HG03196 (cell line): ENCODE measurements at regions not wholly inside any gene's neighbourhood (a gene's known extent, or its start where the extent isn't known, plus 50 kb on each side); places are given as distances from the start of the nearest gene placed in this dataset.
"Not testable (repeated sequence)": the region's sequence is repeated elsewhere in the genome, so short reads cannot be mapped to it uniquely, and the experiment has no call there.

Experiments
- ATAC-seq: cut with Tn5 transposase; IDR thresholded peaks from one replicate; pipeline ENCODE4 v1.9.1; 2021; ENCODE audit not compliant: unreplicated experiment

- no peak for ATAC-seq
Observed at GRCh38 chr18:38646296-38646695, 1080.7 kb upstream of the CELF4 start.

GRCh38 chr18:38644875-38645641 lies 1079.5 kb upstream of the CELF4 start:
- ATAC-seq = no peak

DNA sequence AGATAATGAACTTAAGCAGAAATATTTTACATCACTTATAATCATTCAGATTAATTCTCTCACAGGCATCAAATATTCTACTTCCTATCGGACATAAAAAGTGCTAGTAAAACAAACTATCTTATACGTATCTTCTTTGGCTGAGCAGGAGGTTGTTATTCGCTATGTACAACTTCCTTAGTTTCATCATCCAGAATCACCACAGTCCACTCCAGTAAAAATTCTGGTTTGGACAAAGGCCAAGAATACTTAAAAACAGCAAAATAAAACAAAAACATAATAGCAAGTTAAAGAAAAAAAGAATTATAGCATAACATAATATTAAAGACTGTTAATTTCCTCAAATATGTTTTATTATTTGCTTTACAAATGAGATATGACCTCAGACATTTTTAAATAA lies 1077.1 kb upstream of the CELF4 start:
- no peak for ATAC-seq

DNA sequence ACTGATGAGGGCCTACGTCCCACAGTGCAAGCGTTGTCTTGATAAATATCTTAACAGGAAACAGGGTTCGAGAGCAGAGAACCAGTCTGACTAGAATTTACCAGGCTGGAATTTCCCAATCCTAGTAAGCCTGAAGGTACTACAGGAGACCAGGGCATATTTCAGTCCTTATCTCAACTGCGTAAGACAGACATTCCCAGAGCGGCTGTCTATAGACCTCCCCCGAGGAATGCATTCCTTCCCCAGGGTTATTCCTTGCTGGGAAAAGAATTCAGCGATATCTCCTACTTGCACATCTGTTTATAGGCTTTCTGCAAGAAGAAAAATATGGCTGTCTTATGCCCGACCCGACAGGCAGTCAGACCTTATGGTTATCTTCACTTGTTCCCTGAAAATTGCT lies 1074.1 kb upstream of the CELF4 start:
- not testable (repeated sequence) for ATAC-seq

DNA sequence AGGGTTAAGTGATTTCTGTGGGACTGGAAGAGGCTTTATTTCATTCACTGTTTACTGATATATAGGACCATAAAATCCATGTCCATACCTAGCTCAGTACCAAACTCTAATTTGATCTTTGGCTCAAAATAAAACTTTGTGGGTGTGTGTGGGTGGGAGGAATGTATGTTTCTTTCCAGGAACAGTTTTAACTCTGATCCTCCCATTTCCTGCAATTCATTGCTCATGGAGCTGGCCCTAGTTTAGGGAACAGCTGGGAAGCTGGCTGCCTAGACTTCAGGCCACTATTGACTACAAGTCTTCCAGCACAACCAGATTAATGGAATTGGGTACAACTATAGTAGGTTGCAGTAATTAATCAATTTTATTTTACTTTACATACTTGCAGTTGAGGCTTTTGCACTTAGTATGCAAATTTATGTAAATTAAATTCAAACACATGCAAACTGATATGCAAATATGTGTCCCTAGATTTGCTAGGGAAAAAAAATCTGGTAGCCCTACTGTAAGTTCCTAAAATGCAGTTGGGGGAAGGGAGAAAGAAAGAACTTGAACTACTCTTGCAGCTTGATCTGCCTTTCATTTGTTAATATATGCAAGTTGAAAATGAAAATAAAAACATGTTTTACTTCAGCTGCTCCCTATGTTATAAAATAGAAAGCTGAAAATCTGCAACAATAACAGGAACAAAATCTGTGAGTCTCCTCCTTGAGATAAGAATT lies 1070.3 kb upstream of the CELF4 start:
- no peak for ATAC-seq

DNA sequence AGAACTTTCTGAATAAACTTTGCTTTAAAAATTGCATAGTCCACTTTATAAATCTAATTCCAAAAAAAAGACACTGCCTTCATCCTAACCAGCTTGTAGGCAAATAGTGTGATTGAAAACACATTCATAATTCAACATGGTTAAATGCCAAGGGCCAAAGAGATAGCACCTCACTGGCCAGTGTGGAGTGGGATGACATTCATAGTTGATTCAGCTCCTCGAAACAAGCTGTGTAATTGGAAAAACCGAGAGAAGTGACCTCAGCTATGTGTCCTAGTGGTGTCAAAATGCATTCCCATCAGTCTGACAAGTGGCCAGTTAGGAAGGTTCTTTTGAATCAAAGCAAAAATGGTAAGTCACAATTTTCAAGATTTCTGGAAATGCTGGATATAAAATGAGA lies 1068.5 kb upstream of the CELF4 start:
- no peak for ATAC-seq

GRCh38 chr18:38633333-38633732 lies 1067.7 kb upstream of the CELF4 start:
- no peak for ATAC-seq

- ATAC-seq = no peak
Observed at GRCh38 chr18:38619129-38619528, 1053.5 kb upstream of the CELF4 start.

DNA sequence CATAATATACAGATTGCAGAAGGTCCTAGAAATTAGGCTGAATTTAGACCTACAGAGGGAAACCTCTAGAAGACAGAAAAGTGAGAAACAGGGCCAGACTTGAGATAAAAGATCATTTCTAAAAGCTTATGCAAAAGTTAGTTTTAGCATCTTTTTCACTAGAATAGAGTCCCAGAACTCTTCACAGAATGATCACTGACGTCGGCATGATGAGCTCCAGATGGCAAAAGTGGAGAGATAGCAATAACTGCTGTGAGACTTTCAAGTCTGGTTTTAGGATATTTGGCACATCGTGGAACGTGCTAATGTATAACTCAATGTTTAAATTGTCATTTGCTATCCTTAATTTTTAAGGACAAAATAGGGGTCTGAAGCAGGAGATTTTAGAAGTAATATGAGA lies 1050.7 kb upstream of the CELF4 start:
- ATAC-seq = no peak

DNA sequence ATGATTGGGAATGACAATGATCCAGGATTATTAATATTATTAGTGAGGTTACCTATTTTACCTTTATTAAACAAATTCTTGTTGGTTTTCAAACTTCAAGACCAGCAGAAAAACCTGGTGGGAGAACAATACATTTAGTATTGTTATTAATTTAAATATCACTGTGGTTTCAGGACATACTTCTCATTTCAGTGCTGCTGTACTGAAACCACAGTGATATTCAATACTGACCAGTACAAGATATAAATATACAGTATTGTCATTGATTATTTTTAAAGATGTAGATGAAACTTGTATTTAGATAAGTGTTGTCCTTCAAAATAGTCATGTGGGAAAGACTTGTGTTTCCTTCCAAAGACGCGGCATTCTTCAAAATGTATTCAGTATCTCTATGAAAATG lies 1047.3 kb upstream of the CELF4 start:
- no peak for ATAC-seq

- ATAC-seq = peak; percentile 93
Observed at GRCh38 chr18:38611036-38611964, 1045.7 kb upstream of the CELF4 start.

GRCh38 chr18:38606841-38607240 lies 1041.2 kb upstream of the CELF4 start:
- no peak for ATAC-seq

DNA sequence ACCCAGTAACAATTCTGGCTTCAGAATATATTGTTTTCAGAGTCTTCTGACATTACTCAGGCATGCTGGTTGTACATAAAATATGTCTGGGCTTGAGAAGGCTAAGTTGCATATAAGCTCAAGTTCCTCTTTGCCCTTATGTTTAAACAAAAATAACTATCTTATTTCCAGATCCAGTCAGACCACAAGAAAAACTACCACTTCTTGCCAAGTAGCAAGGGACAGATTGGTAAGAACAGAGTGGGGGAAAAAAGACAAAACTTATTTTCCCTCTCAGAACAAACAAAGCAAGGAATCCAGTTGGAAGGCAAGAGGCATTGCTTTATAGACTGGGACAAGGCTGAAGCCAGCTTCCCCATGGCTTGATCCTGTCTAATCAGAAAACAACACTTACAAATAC lies 1036.7 kb upstream of the CELF4 start:
- no peak for ATAC-seq

DNA sequence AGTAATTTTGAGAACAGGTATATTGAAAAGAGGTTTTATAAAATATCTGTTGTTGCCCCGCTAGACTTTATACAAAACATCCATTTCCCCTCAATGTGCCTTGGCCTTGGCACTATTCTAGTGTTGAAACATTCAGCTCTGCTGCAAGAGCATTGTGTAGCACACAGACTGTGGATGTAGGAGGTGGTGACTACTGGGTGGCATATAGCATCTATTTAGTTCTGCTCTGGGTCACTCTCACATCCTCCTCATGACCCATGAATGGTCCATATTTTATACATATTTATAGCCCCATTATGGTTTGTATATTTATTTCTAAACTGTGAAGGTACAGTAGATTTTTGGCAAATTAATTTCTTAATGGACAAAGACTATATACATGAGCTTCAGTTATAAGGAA lies 1022.0 kb upstream of the CELF4 start:
- no peak for ATAC-seq

GRCh38 chr18:38586327-38586726 lies 1020.7 kb upstream of the CELF4 start:
- no peak for ATAC-seq

GRCh38 chr18:38579764-38580163 lies 1014.2 kb upstream of the CELF4 start:
- ATAC-seq = no peak

DNA sequence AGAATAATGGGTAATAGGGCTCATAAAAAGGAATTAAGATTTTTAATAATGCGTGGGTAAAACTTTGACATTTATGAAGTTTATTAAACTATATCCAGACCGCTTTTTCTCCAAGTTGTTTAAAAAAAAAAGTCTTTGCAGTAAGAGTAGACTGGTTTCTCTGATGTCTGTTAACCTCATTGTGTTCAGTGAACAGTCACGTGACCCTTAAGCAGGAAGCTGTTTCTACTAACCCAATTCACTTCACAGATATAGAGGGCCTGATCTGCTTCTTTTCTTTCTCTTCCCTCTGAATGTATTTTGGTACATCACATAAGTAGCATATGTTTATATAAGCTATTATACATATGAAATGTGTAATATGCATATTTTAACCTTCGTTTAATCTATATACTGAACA lies 1011.3 kb upstream of the CELF4 start:
- no peak for ATAC-seq

DNA sequence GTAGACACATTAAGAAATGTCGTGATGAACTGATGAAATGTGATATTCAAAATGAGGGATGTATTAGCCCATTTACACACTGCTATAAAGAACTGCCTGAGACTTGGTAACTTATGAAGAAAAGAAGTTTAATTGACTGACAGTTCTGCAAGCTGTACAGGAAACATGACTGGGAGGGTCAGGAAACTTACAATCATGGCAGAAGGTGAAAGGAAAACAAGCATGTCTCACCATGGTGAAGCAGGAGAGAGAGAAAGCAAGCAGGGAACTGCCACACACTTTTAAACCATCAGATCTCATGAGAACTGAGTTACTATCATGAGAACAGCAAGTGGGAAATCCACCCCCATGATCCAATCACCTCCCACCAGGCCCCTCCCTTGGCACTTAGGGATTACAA lies 1010.8 kb upstream of the CELF4 start:
- no peak for ATAC-seq

DNA sequence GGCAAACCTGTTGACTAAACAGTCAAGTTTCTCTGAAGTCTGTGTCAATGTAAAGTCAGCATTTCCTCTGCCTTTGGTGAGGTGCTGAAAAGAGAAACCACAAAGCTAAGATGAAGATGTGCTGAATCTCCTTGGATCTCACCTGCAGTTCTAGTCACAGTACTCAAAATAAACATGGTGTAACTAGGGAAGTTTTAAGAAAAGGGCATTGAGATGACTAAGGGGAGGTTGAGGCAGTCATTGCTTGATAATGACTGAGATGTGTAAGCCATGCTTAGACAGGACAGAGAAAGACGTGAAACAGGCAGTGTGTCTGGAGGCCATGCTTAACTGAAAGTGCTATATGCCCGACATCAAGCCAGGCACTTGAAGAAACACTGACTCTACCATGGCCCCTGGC lies 1010.0 kb upstream of the CELF4 start:
- no peak for ATAC-seq

DNA sequence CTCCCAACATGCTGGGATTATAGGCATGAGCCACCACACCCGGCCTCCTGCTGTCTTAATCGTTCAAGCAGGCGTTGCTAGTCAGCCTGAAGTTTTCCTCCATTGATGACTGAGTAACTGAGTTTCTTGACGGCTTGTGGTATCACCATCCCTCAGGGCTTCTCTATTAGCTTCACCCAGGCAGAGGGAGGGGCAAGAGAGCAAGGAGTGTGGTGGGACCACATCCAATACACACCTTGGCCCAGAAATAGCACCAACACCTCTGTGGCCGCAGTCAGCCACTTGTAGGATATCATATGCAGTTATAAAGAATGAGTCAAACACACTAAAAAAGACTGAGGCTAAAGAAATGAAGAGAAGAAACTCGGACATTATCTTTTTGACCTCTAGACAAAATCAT lies 1009.4 kb upstream of the CELF4 start:
- no peak for ATAC-seq

GRCh38 chr18:38572554-38573111 lies 1007.0 kb upstream of the CELF4 start:
- no peak for ATAC-seq
